ENCODE measurements at regions not wholly inside any gene's neighbourhood (a gene's known extent, or its start where the extent isn't known, plus 50 kb on each side); places are given as distances from the start of the nearest gene placed in this dataset.

DNA sequence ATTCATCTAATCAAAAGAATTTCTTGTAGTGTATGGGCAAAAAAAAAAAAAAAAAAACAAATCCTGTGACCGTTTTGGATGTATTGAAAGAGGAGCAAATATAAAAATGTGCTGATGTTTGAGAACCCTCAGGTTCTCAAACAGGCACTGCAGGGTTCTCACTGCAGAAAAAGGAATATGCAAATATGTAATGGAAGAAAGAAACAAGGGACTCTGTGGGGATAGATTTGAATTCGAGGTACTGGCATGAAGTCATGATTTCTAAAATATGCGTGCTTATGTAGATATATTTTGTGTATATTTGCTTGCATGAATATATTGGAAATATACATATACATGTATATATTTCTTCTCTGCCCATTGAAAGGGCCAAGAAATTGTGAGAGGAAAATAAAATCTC, 365.0 kb upstream of the RUNX1 start:
- TF ChIP-seq, protein P1, sequence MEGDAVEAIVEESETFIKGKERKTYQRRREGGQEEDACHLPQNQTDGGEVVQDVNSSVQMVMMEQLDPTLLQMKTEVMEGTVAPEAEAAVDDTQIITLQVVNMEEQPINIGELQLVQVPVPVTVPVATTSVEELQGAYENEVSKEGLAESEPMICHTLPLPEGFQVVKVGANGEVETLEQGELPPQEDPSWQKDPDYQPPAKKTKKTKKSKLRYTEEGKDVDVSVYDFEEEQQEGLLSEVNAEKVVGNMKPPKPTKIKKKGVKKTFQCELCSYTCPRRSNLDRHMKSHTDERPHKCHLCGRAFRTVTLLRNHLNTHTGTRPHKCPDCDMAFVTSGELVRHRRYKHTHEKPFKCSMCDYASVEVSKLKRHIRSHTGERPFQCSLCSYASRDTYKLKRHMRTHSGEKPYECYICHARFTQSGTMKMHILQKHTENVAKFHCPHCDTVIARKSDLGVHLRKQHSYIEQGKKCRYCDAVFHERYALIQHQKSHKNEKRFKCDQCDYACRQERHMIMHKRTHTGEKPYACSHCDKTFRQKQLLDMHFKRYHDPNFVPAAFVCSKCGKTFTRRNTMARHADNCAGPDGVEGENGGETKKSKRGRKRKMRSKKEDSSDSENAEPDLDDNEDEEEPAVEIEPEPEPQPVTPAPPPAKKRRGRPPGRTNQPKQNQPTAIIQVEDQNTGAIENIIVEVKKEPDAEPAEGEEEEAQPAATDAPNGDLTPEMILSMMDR (IDR thresholded peaks at IDR 0.05; ENCODE audit: low read depth, low read length, poor library complexity, severe bottlenecking) = no peak
- TF ChIP-seq EZH2phosphoT487 (IDR thresholded peaks at IDR 0.05; ENCODE audit: borderline replicate concordance, low read length) = no peak

Data from DOHH2 (cell line).